ENCODE measurements at regions not wholly inside any gene's neighbourhood (a gene's known extent, or its start where the extent isn't known, plus 50 kb on each side); places are given as distances from the start of the nearest gene placed in this dataset.
"Not testable (repeated sequence)": the region's sequence is repeated elsewhere in the genome, so short reads cannot be mapped to it uniquely, and the experiment has no call there.

GRCh38 chr1:30084909-30085571 lies 638.3 kb downstream of the MATN1 start:
- TF ChIP-seq POLR2AphosphoS5 (IDR thresholded peaks at IDR 0.05) (no peak), CTCF (IDR thresholded peaks at IDR 0.05) (no peak), EP300 (IDR thresholded peaks at IDR 0.05) (no peak), POLR2A (IDR thresholded peaks at IDR 0.05; ENCODE audit: low read depth) (no peak)
- Histone ChIP-seq H3K9me3 (no peaks in the 10 kb centered on the region), H3K36me3 (no peaks in the 10 kb centered on the region), H3K4me1 (peaks cover 22 to 36% (median 35%) of the 10 kb centered on the region in 4 donors), H3K27ac (replicated peaks in 1 of 4) (peak overlapping the region in 1 of 4 donors; percentile 40), H3K4me3 (no peak overlapping the region), H3K27me3 (peaks cover 0 to 45% (median 4%) of the 10 kb centered on the region in 4 donors)
- intact Hi-C loops (cut with DNase I): loop anchor here (5.0 to 10.0 kb wide), 2 partner anchors 290 to 848 kb away; partner anchors contain the start of gene PTPRU
- 66% methylated on average over 12 of the region's 12 CpGs for WGBS
- DNase-seq (ENCODE audit: extremely low spot score): no peak

- Histone ChIP-seq H3K4me1 (peaks cover 22 to 36% (median 35%) of the 10 kb centered on the region in 4 donors), H3K9me3 (no peaks in the 10 kb centered on the region), H3K27ac (replicated peaks in 1 of 4) (peak overlapping the region; percentile 40 to 72 (median 50)), H3K27me3 (peaks cover 0 to 38% (median 4%) of the 10 kb centered on the region in 4 donors), H3K36me3 (no peaks in the 10 kb centered on the region), H3K4me3 (no peak overlapping the region)
- 27% methylated on average over 11 of the region's 11 CpGs for WGBS
- TF ChIP-seq POLR2AphosphoS5 (IDR thresholded peaks at IDR 0.05): no peak
- no peak for TF ChIP-seq CTCF (IDR thresholded peaks at IDR 0.05)
- no peak for TF ChIP-seq EP300 (IDR thresholded peaks at IDR 0.05)
- no peak for TF ChIP-seq POLR2A (IDR thresholded peaks at IDR 0.05; ENCODE audit: low read depth)
- intact Hi-C loops (cut with DNase I): loop anchor here (10.0 kb wide), 1 partner anchor 289 kb away; no protein-coding TSS in a partner anchor
- no peak for DNase-seq (ENCODE audit: extremely low spot score)
Observed at GRCh38 chr1:30083800-30084464, 639.5 kb downstream of the MATN1 start.

GRCh38 chr1:30081379-30082102 lies 641.8 kb downstream of the MATN1 start:
- DNase-seq (ENCODE audit: extremely low spot score): no peak
- intact Hi-C loops (cut with DNase I): loop anchor here (10.0 kb wide), 1 partner anchor 287 kb away; no protein-coding TSS in a partner anchor
- peaks cover 0 to 21% (median 4%) of the 10 kb centered on the region in 4 donors for H3K27me3 ChIP-seq
- no peaks in the 10 kb centered on the region for H3K9me3 ChIP-seq
- peaks cover 22 to 35% (median 35%) of the 10 kb centered on the region in 4 donors for H3K4me1 ChIP-seq
- WGBS: 78% methylated on average over 6 of the region's 6 CpGs
- no peak overlapping the region for H3K27ac ChIP-seq (replicated peaks in 1 of 4)
- H3K36me3 ChIP-seq: no peaks in the 10 kb centered on the region
- no peak overlapping the region for H3K4me3 ChIP-seq
- TF ChIP-seq EP300 (IDR thresholded peaks at IDR 0.05) (no peak), CTCF (IDR thresholded peaks at IDR 0.05) (no peak), POLR2A (IDR thresholded peaks at IDR 0.05; ENCODE audit: low read depth) (no peak), POLR2AphosphoS5 (IDR thresholded peaks at IDR 0.05) (no peak)

- H3K27me3 ChIP-seq: peaks cover 0 to 13% (median 0%) of the 10 kb centered on the region in 4 donors
- H3K4me1 ChIP-seq; H3K27ac ChIP-seq (replicated peaks in 1 of 4); H3K4me3 ChIP-seq; DNase-seq (ENCODE audit: extremely low spot score); intact Hi-C loops (cut with DNase I); H3K9me3 ChIP-seq; H3K36me3 ChIP-seq: not testable (repeated sequence)
Observed at GRCh38 chr1:30075916-30076315, 647.5 kb downstream of the MATN1 start.

Measured in esophagus muscularis mucosa (tissue), 4 donors.